PC-3 (cell line): ENCODE measurements at regions not wholly inside any gene's neighbourhood (a gene's known extent, or its start where the extent isn't known, plus 50 kb on each side); places are given as distances from the start of the nearest gene placed in this dataset.

Experiments used
- ATAC-seq: fragments of 200-7000 bp; cut with Tn5 transposase; 2 replicates; pipeline ENCODE4 v1.9.1; 2020; ENCODE audit warnings: mild to moderate bottlenecking, moderate library complexity
- BruUV-seq: library from RNA; stranded (reverse); fragments of 400-500 nt; replicated peaks from 2 replicates; lab custom pipeline; 2021; lab: Mats Ljungman, UMichigan
- CTCF ChIA-PET: fragments of 300-600 bp; sonication (Branson Sonifier 250); formaldehyde crosslinking; loops from one replicate; lab custom pipeline; 2022; ENCODE audit warnings: antibody characterized with exemption; lab: Charles Lee
- POLR2A ChIA-PET: fragments of 300-600 bp; sonication (Branson Sonifier 250); formaldehyde crosslinking; loops from one replicate; lab custom pipeline; 2022; ENCODE audit warnings: antibody characterized with exemption; ENCODE audit not compliant: unreplicated experiment; lab: Charles Lee
- DNase-seq: peaks from one replicate; pipeline ENCODE4 v3.0.0-alpha.2; 2015
- H2AFZ ChIP-seq: fragments of 300-600 bp; sonication (generic); 2 replicates; pipeline ENCODE4 v1.6.0; 2016; ENCODE audit warnings: antibody characterized with exemption, low read length
- H3F3A ChIP-seq: fragments of 300-600 bp; sonication (generic); one replicate; pipeline ENCODE4 v1.6.0; 2017; ENCODE audit warnings: antibody characterized with exemption, low read length, control low read depth, mild to moderate bottlenecking; ENCODE audit not compliant: unreplicated experiment
- H3K27ac ChIP-seq: fragments of 300-600 bp; sonication (generic); 2 replicates; pipeline ENCODE4 v1.5.1; 2016; ENCODE audit warnings: mild to moderate bottlenecking, low read length
- H3K27me3 ChIP-seq: fragments of 300-600 bp; sonication (generic); 2 replicates; pipeline ENCODE4 v1.6.1; 2016; ENCODE audit warnings: low read length, mixed read lengths
- H3K36me3 ChIP-seq: fragments of 300-600 bp; sonication (generic); 2 replicates; pipeline ENCODE4 v1.6.1; 2016; ENCODE audit warnings: low read depth, mixed run types, low read length, mixed read lengths
- H3K4me1 ChIP-seq: fragments of 300-600 bp; sonication (generic); 2 replicates; pipeline ENCODE4 v1.5.1; 2016; ENCODE audit warnings: low read length; ENCODE audit not compliant: insufficient read depth
- H3K4me2 ChIP-seq: fragments of 300-600 bp; sonication (generic); 2 replicates; pipeline ENCODE4 v1.6.0; 2016; ENCODE audit warnings: low read length
- H3K4me3 ChIP-seq: fragments of 300-600 bp; sonication (generic); 2 replicates; pipeline ENCODE4 v1.5.1; 2016; ENCODE audit warnings: mild to moderate bottlenecking, low read length, mixed read lengths
- H3K79me2 ChIP-seq: fragments of 300-600 bp; sonication (generic); 2 replicates; pipeline ENCODE4 v1.6.1; 2017; ENCODE audit warnings: low read length, mixed read lengths
- H3K9ac ChIP-seq: fragments of 300-600 bp; sonication (generic); 2 replicates; pipeline ENCODE4 v1.6.0; 2016; ENCODE audit warnings: mild to moderate bottlenecking, low read length
- H3K9me2 ChIP-seq: fragments of 300-600 bp; sonication (generic); replicated peaks from 2 replicates; pipeline ENCODE4 v1.6.1; 2016; ENCODE audit warnings: mixed run types, low read length, mixed read lengths
- H3K9me3 ChIP-seq: fragments of 300-600 bp; sonication (generic); 2 replicates; pipeline ENCODE4 v1.6.1; 2016; ENCODE audit warnings: low read length, mixed read lengths
- H4K20me1 ChIP-seq: fragments of 300-600 bp; sonication (generic); 2 replicates; pipeline ENCODE4 v1.6.1; 2016; ENCODE audit warnings: low read length, mixed read lengths
- EZH2 ChIP-seq: fragments of 300-600 bp; sonication (generic); IDR thresholded peaks from one replicate; pipeline ENCODE4 v1.6.1; 2017; ENCODE audit warnings: antibody characterized with exemption, mild to moderate bottlenecking, low read length; ENCODE audit not compliant: unreplicated experiment
- EZH2phosphoT487 ChIP-seq: fragments of 300-600 bp; sonication (generic); IDR thresholded peaks from 2 replicates; pipeline ENCODE4 v1.6.1; 2018; ENCODE audit warnings: mild to moderate bottlenecking, antibody characterized with exemption, low read length, borderline replicate concordance
- intact Hi-C: fragments of 100-400 bp; cut with micrococcal nuclease; formaldehyde crosslinking; loops from 2 replicates; pipeline ENCODE4 v1.9.0; 2023
- TF ChIP-seq, protein P1 (sequence below): fragments of 300-600 bp; sonication (generic); conservative IDR thresholded peaks from 2 replicates; pipeline ENCODE4 v1.5.1; 2017; ENCODE audit warnings: antibody characterized with exemption, low read depth, mild to moderate bottlenecking, low read length

DNA sequence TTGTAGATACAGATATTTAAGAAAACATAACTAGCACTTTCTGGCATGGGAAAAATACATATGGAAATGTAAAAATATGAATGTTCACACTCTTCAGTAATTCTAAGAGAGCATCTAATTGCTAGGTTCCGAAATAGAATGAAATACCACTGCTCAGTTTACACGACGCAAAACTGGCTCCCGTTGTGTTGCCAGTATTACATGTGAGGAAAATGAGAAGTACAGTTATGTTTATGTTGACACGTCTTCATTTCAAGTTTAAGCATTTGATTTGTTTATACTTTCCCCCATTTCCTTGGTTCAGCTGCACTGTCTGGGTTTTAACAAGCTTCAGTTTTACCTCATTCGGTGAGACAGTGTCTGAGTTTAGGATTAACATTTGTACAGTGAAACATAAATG, 275.8 kb upstream of the SEMA3D start:
- H3K27me3 ChIP-seq: no peaks in the 10 kb centered on the region
- POLR2A ChIA-PET: no interaction called here

DNA sequence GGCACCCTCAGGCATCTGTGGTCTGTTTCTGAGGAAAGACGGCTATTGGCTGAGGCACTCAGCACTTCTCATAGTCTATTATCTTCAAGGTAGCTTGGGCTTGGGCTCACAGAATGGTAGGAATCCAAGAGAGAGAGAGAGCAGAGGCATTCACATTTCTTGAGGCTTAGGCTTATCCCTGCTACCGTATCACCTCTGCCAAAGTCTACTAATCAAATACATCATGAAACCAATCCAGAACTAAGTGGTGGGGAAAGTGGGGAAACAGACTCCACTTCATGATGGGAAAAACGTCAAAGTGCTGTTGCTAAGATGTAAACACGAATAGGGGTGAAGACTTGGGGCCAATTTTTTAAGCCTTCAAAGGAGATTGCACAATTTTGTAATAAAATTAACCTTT, 271.1 kb upstream of the SEMA3D start:
- BruUV-seq: no TSS peak
- no peaks in the 10 kb centered on the region for H4K20me1 ChIP-seq

More for the DNA sequence above, 275.8 kb upstream of the SEMA3D start:
- Histone ChIP-seq H3K36me3 (no peaks in the 10 kb centered on the region), H3K27ac (no peak overlapping the region), H3K9ac (no peak overlapping the region), H2AFZ (no peak overlapping the region), H3K4me2 (no peak overlapping the region), H4K20me1 (no peaks in the 10 kb centered on the region), H3K4me1 (no peaks in the 10 kb centered on the region), H3K79me2 (no peaks in the 10 kb centered on the region), H3K9me2 (no peaks in the 10 kb centered on the region), H3K4me3 (no peak overlapping the region), H3F3A (no peaks in the 10 kb centered on the region), H3K9me3 (no peaks in the 10 kb centered on the region)
- CTCF ChIA-PET: no interaction called here
- BruUV-seq: no TSS peak
- DNase-seq (no peak), ATAC-seq (no peak)
- intact Hi-C loops: loop anchor here (5.0 kb wide), 1 partner anchor 365 kb away; no protein-coding TSS in a partner anchor
- TF ChIP-seq EZH2phosphoT487 (no peak), EZH2 (no peak)
- TF ChIP-seq, protein P1, sequence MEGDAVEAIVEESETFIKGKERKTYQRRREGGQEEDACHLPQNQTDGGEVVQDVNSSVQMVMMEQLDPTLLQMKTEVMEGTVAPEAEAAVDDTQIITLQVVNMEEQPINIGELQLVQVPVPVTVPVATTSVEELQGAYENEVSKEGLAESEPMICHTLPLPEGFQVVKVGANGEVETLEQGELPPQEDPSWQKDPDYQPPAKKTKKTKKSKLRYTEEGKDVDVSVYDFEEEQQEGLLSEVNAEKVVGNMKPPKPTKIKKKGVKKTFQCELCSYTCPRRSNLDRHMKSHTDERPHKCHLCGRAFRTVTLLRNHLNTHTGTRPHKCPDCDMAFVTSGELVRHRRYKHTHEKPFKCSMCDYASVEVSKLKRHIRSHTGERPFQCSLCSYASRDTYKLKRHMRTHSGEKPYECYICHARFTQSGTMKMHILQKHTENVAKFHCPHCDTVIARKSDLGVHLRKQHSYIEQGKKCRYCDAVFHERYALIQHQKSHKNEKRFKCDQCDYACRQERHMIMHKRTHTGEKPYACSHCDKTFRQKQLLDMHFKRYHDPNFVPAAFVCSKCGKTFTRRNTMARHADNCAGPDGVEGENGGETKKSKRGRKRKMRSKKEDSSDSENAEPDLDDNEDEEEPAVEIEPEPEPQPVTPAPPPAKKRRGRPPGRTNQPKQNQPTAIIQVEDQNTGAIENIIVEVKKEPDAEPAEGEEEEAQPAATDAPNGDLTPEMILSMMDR: no peak

DNA sequence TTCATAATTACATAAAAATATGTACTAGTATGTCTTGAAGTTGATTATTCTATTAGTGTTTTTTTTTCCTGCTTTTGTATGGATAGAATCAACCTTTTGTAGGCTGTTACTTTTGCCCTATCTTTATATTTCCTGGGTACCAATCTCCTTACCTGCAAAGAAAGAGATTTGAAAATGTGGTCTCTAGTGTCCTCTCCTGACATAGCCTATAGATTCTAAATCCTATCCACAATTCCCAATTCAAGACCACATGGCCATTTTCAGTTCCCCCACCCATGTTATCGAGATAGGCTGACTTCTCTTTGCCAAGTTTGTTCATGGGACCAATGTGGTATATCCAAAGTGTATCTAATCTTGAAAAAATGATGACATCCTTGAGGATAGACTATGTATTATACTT, 269.4 kb upstream of the SEMA3D start:
- H2AFZ ChIP-seq: no peak overlapping the region
- TF ChIP-seq EZH2 (no peak), EZH2phosphoT487 (no peak)
- TF ChIP-seq, protein P1: 0 out of 2 replicates have a peak, but pooled peaks have one; percentile 15
- no peaks in the 10 kb centered on the region for H3K9me2 ChIP-seq
- H3K4me1 ChIP-seq: no peaks in the 10 kb centered on the region
- DNase-seq (no peak), ATAC-seq (no peak; the same call in 1 of the 2 replicates)
- ChIA-PET CTCF (interaction anchor here (0.7 kb wide), 1 partner anchor 270 kb away, joined by 3 read pairs; the partner anchor contains the start of gene SEMA3D), POLR2A (no interaction called here)
- H3K9ac ChIP-seq: no peak overlapping the region
- BruUV-seq: no TSS peak
- no peaks in the 10 kb centered on the region for H4K20me1 ChIP-seq
- intact Hi-C loops: loop anchor here (2.0 kb wide), 2 partner anchors 269 to 415 kb away; partner anchors contain the start of gene SEMA3D
- no peak overlapping the region for H3K4me2 ChIP-seq
- H3F3A ChIP-seq: no peaks in the 10 kb centered on the region
- no peak overlapping the region for H3K4me3 ChIP-seq
- H3K79me2 ChIP-seq: no peaks in the 10 kb centered on the region
- no peaks in the 10 kb centered on the region for H3K27me3 ChIP-seq
- H3K36me3 ChIP-seq: no peaks in the 10 kb centered on the region
- no peak overlapping the region for H3K27ac ChIP-seq
- H3K9me3 ChIP-seq: no peaks in the 10 kb centered on the region

More for the DNA sequence above, 271.1 kb upstream of the SEMA3D start:
- TF ChIP-seq EZH2phosphoT487: no peak
- TF ChIP-seq, protein P1: no peak
- TF ChIP-seq EZH2: no peak
- Histone ChIP-seq H3F3A (no peaks in the 10 kb centered on the region), H3K4me1 (no peaks in the 10 kb centered on the region), H3K4me3 (no peak overlapping the region), H3K36me3 (no peaks in the 10 kb centered on the region), H3K9me3 (no peaks in the 10 kb centered on the region), H3K27me3 (no peaks in the 10 kb centered on the region), H2AFZ (no peak overlapping the region), H3K79me2 (no peaks in the 10 kb centered on the region), H3K9ac (no peak overlapping the region), H3K9me2 (no peaks in the 10 kb centered on the region), H3K4me2 (no peak overlapping the region), H3K27ac (no peak overlapping the region)
- intact Hi-C loops: loop anchor here (2.0 kb wide), 2 partner anchors 271 to 417 kb away; partner anchors contain the start of gene SEMA3D
- DNase-seq (no peak), ATAC-seq (no peak)
- ChIA-PET POLR2A (no interaction called here), CTCF (no interaction called here)
